ENCODE measurements at regions not wholly inside any gene's neighbourhood (a gene's known extent, or its start where the extent isn't known, plus 50 kb on each side); places are given as distances from the start of the nearest gene placed in this dataset.

GRCh38 chr2:58483307-58483706 is 242.2 kb upstream of the FANCL start:
- DNase-seq (ENCODE audit: low read depth), result no peak
- TF ChIP-seq CTCF (IDR thresholded peaks at IDR 0.05; ENCODE audit: control insufficient read depth, extremely low read depth, insufficient read depth), result no peak

GRCh38 chr2:58481670-58482069 is 240.5 kb upstream of the FANCL start:
- DNase-seq (ENCODE audit: low read depth), result no peak
- H3K4me3 ChIP-seq (ENCODE audit: low read depth, low read length), result no peak overlapping the region
- no peak for TF ChIP-seq CTCF (IDR thresholded peaks at IDR 0.05; ENCODE audit: control insufficient read depth, extremely low read depth, insufficient read depth)

More at GRCh38 chr2:58483307-58483706, 242.2 kb upstream of the FANCL start:
- H3K4me3 ChIP-seq (ENCODE audit: low read depth, low read length), result no peak overlapping the region

GRCh38 chr2:58480141-58480540 is 239.0 kb upstream of the FANCL start:
- H3K4me3 ChIP-seq (ENCODE audit: low read depth, low read length), result no peak overlapping the region
- peak; percentile 1 for DNase-seq (ENCODE audit: low read depth)
- no peak for TF ChIP-seq CTCF (IDR thresholded peaks at IDR 0.05; ENCODE audit: control insufficient read depth, extremely low read depth, insufficient read depth)

- DNase-seq (ENCODE audit: low read depth), result no peak
- no peak overlapping the region for H3K4me3 ChIP-seq (ENCODE audit: low read depth, low read length)
- no peak for TF ChIP-seq CTCF (IDR thresholded peaks at IDR 0.05; ENCODE audit: control insufficient read depth, extremely low read depth, insufficient read depth)
These were observed 238.5 kb upstream of the FANCL start for GRCh38 chr2:58479535-58480140.

GRCh38 chr2:58476556-58476955 is 235.4 kb upstream of the FANCL start:
- no peak overlapping the region for H3K4me3 ChIP-seq (ENCODE audit: low read depth, low read length)
- no peak for DNase-seq (ENCODE audit: low read depth)

GRCh38 chr2:58475756-58476155 is 234.6 kb upstream of the FANCL start:
- no peak overlapping the region for H3K4me3 ChIP-seq (ENCODE audit: low read depth, low read length)
- no peak for DNase-seq (ENCODE audit: low read depth)
- no peak for TF ChIP-seq CTCF (IDR thresholded peaks at IDR 0.05; ENCODE audit: control insufficient read depth, extremely low read depth, insufficient read depth)

More at GRCh38 chr2:58476556-58476955, 235.4 kb upstream of the FANCL start:
- no peak for TF ChIP-seq CTCF (IDR thresholded peaks at IDR 0.05; ENCODE audit: control insufficient read depth, extremely low read depth, insufficient read depth)

- no peak for TF ChIP-seq CTCF (IDR thresholded peaks at IDR 0.05; ENCODE audit: control insufficient read depth, extremely low read depth, insufficient read depth)
- no peak overlapping the region for H3K4me3 ChIP-seq (ENCODE audit: low read depth, low read length)
- no peak for DNase-seq (ENCODE audit: low read depth)
These were observed 232.0 kb upstream of the FANCL start for GRCh38 chr2:58473165-58473564.
